GM13976 (cell line): ENCODE measurements at regions not wholly inside any gene's neighbourhood (a gene's known extent, or its start where the extent isn't known, plus 50 kb on each side); places are given as distances from the start of the nearest gene placed in this dataset.

Experiments
- DNase-seq: peaks from one replicate; pipeline ENCODE4 v3.0.0; 2012; ENCODE audit warnings: low spot score
- CTCF ChIP-seq: IDR thresholded peaks from 2 replicates; pipeline ENCODE4 v1.5.1; 2012; ENCODE audit warnings: borderline replicate concordance, mild to moderate bottlenecking; ENCODE audit not compliant: insufficient read depth; ENCODE audit errors: extremely low read depth, missing control alignments, control extremely low read depth
- in situ Hi-C: fragments of 300-500 bp; cut with MboI; formaldehyde crosslinking; loops from one replicate; pipeline ENCODE4 v1.12.0; 2022; ENCODE audit warnings: low sequenced_read_pairs, mixed read lengths, inconsistent platforms; ENCODE audit not compliant: unreplicated experiment

GRCh38 chr1:22303816-22304215 lies 147.8 kb upstream of the ZBTB40 start:
- TF ChIP-seq CTCF, result no peak
- DNase-seq, result no peak
- in situ Hi-C loops, result no loop called here

GRCh38 chr1:22309572-22309971 lies 142.1 kb upstream of the ZBTB40 start:
- TF ChIP-seq CTCF, result no peak
- in situ Hi-C loops, result no loop called here
- no peak for DNase-seq

GRCh38 chr1:22311461-22311860 lies 140.2 kb upstream of the ZBTB40 start:
- in situ Hi-C loops, result no loop called here
- TF ChIP-seq CTCF, result no peak

DNA sequence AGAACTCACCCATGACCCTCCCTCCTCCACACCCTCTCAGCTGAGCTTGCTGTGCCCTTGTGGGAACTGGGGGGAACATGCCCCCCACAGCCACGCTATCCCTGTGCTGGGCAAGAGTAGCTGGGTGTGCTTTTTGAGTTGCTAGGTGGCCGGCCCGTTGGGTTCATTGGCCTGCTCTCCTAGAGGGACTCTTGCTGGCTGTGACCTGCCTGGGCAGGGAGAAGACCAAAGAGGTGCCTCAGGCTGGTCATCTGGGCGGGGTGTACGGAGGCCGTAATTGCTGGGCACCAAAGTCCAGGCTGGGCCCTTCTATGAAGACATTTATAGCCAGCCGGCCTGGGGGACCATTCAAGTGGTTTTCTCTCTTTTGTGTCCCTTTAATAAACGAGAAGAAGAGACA lies 138.3 kb upstream of the ZBTB40 start:
- TF ChIP-seq CTCF, result no peak
- in situ Hi-C loops, result no loop called here
- peak; percentile 6 for DNase-seq

More at GRCh38 chr1:22311461-22311860, 140.2 kb upstream of the ZBTB40 start:
- no peak for DNase-seq

DNA sequence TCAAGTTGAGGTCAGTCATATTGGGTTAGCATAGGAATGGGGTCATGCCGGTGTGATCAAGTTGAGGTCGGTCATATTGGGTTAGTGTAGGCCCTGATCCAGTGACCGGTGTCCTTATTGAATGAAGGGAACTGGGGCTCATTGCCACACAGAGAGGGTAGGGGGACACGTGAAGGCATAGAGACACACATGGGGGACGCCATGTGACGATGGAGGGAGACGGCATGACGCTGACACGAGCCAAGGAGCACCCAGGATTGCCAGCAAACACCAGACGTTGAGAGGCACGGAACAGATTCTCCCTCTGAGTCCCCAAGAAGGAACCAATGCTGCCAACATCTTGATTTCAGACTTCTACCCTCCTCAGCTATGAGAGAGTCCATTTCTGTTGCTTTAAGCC lies 136.9 kb upstream of the ZBTB40 start:
- in situ Hi-C loops, result no loop called here
- no peak for TF ChIP-seq CTCF
- DNase-seq, result no peak

DNA sequence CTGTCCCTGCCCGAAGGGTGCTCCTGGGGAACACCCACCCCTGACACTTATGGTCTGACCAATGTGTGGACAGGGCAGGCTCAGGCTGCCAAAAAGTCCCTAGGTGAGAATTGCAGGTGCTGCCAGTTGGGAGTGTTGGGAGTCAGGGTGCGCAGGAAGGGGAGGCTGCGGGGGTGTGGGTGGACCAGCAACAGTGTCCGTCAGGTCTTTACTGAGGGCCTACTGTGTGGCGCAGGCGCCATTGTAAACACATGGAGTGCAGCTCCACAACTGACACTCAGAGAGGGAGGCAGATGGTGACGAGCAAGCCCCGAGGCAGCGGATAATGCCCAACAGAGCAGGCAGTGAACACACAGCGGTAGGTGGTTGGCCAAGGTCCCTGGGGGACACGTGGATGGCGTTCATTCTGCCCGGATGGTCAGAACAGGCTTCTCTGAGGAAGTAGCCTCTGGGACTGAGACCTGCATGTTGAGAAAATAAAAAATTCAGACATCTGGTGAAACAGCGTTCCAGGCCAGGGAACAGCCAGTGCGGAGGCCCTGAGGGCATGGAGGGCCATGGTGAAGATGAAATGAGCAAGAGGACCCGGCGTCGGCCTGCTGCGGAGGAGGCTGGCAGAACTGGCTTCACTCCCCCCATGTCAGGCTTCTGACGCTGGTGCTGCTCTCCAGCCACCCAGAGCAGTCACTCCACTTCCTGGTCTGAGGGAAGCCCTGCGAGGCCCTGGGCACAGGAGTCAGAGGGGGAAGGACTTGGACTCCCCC lies 136.2 kb upstream of the ZBTB40 start:
- peak; percentile 8 for DNase-seq
- no peak for TF ChIP-seq CTCF
- in situ Hi-C loops, result no loop called here
